GM19455 (cell line): ENCODE measurements at regions not wholly inside any gene's neighbourhood (a gene's known extent, or its start where the extent isn't known, plus 50 kb on each side); places are given as distances from the start of the nearest gene placed in this dataset.
"Not testable (repeated sequence)": the region's sequence is repeated elsewhere in the genome, so short reads cannot be mapped to it uniquely, and the experiment has no call there.

Experiments
- ATAC-seq: cut with Tn5 transposase; IDR thresholded peaks from one replicate; pipeline ENCODE4 v1.9.1; 2021; ENCODE audit not compliant: unreplicated experiment

- ATAC-seq, result no peak
These were observed 138.0 kb upstream of the HS3ST2 start for GRCh38 chr16:22675745-22676540.

- no peak for ATAC-seq
These were observed 136.7 kb upstream of the HS3ST2 start for GRCh38 chr16:22677024-22677830.

- no peak for ATAC-seq
These were observed 135.7 kb upstream of the HS3ST2 start for GRCh38 chr16:22678311-22678710.

GRCh38 chr16:22681554-22682291 is 132.2 kb upstream of the HS3ST2 start:
- ATAC-seq, result no peak

- ATAC-seq, result no peak
These were observed 130.7 kb upstream of the HS3ST2 start for GRCh38 chr16:22683258-22683657.

- no peak for ATAC-seq
These were observed 130.0 kb upstream of the HS3ST2 start for GRCh38 chr16:22683730-22684573.

GRCh38 chr16:22684574-22685458 is 129.1 kb upstream of the HS3ST2 start:
- no peak for ATAC-seq

GRCh38 chr16:22685459-22685830 is 128.5 kb upstream of the HS3ST2 start:
- ATAC-seq, result no peak

- no peak for ATAC-seq
These were observed 126.9 kb upstream of the HS3ST2 start for GRCh38 chr16:22687031-22687530.

- no peak for ATAC-seq
These were observed 125.5 kb upstream of the HS3ST2 start for GRCh38 chr16:22688463-22688862.

- ATAC-seq, result no peak
These were observed 125.0 kb upstream of the HS3ST2 start for GRCh38 chr16:22688930-22689329.

GRCh38 chr16:22691335-22691734 is 122.6 kb upstream of the HS3ST2 start:
- no peak for ATAC-seq

GRCh38 chr16:22692034-22692433 is 121.9 kb upstream of the HS3ST2 start:
- ATAC-seq, result no peak

GRCh38 chr16:22692916-22693637 is 120.9 kb upstream of the HS3ST2 start:
- no peak for ATAC-seq

GRCh38 chr16:22693638-22694340 is 120.2 kb upstream of the HS3ST2 start:
- ATAC-seq, result no peak

GRCh38 chr16:22694887-22695382 is 119.0 kb upstream of the HS3ST2 start:
- ATAC-seq, result no peak

- ATAC-seq, result not testable (repeated sequence)
These were observed 118.2 kb upstream of the HS3ST2 start for GRCh38 chr16:22695773-22696172.

GRCh38 chr16:22699356-22699755 is 114.6 kb upstream of the HS3ST2 start:
- ATAC-seq, result no peak
